ENCODE measurements at regions not wholly inside any gene's neighbourhood (a gene's known extent, or its start where the extent isn't known, plus 50 kb on each side); places are given as distances from the start of the nearest gene placed in this dataset.

DNA sequence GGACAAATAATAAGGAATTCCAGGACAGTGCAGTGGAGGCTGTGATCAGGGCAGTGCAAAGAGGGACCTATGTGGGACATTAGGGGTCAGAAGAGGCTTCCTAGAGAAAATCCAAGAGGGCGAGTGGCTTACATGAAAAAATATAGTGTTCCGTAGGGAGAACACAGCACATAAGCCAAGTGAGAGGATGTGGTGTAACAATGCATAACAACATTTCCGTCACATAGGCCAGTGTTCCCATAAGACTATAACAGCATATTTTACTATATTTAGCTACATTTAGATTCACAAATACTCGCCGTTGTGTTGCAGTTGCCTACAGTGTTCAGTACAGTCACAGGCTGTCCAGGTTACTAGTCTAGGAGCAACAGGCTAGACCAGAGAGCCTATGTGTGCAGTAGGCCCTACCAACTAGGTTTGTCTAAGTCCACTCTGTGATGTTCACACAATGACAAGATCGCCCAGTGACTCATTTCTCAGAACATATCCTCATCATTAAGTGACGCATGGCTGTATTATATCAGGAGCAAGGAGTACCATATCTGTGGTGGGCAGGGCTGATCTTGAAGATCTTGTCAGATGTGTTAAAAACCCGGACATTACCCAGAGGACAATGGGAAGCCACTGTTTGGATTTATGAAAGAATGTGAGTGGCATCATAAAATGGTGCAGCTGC is 74.0 kb upstream of the TBL1X start:
- TF ChIP-seq, protein P1, sequence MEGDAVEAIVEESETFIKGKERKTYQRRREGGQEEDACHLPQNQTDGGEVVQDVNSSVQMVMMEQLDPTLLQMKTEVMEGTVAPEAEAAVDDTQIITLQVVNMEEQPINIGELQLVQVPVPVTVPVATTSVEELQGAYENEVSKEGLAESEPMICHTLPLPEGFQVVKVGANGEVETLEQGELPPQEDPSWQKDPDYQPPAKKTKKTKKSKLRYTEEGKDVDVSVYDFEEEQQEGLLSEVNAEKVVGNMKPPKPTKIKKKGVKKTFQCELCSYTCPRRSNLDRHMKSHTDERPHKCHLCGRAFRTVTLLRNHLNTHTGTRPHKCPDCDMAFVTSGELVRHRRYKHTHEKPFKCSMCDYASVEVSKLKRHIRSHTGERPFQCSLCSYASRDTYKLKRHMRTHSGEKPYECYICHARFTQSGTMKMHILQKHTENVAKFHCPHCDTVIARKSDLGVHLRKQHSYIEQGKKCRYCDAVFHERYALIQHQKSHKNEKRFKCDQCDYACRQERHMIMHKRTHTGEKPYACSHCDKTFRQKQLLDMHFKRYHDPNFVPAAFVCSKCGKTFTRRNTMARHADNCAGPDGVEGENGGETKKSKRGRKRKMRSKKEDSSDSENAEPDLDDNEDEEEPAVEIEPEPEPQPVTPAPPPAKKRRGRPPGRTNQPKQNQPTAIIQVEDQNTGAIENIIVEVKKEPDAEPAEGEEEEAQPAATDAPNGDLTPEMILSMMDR (conservative IDR thresholded peaks at IDR 0.05; ENCODE audit: low read depth, low read length) = no peak
- TF ChIP-seq RAD21 (IDR thresholded peaks at IDR 0.05; ENCODE audit: low read length) (no peak), SMC3 (IDR thresholded peaks at IDR 0.05; ENCODE audit: low read depth, low read length) (no peak), RCOR1 (IDR thresholded peaks at IDR 0.05; ENCODE audit: insufficient replicate concordance, low read length) (no peak)

Data from IMR-90 (cell line).